Caco-2 (cell line): ENCODE measurements at regions not wholly inside any gene's neighbourhood (a gene's known extent, or its start where the extent isn't known, plus 50 kb on each side); places are given as distances from the start of the nearest gene placed in this dataset.

Experiments
- BruUV-seq: library from RNA; stranded (reverse); fragments of 400-500 nt; replicated peaks from 2 replicates; lab custom pipeline; 2021; lab: Mats Ljungman, UMichigan
- CTCF ChIA-PET: fragments of 300-600 bp; sonication (Branson Sonifier 250); formaldehyde crosslinking; loops from one replicate; lab custom pipeline; 2022; ENCODE audit warnings: antibody characterized with exemption; lab: Charles Lee
- POLR2A ChIA-PET: fragments of 300-600 bp; sonication (Branson Sonifier 250); formaldehyde crosslinking; loops from one replicate; lab custom pipeline; 2022; ENCODE audit warnings: antibody characterized with exemption; lab: Charles Lee
- DNase-seq, 2 experiments: peaks; one replicate each; pipeline versions ENCODE4 v3.0.0 to v3.0.0-alpha.2; 2020 to 2022
- H3K27me3 ChIP-seq: replicated peaks from 2 replicates; pipeline ENCODE4 v1.6.0; 2011; ENCODE audit warnings: low read length; ENCODE audit not compliant: control insufficient read depth, insufficient read depth
- H3K36me3 ChIP-seq: 2 replicates; pipeline ENCODE4 v1.5.1; 2011; ENCODE audit warnings: low read length; ENCODE audit not compliant: control insufficient read depth, insufficient read depth
- H3K4me1 ChIP-seq: fragments of 250-450 bp; sonication (Bioruptor Pico); 2 replicates; pipeline ENCODE4 v1.5.1; 2020; ENCODE audit warnings: mild to moderate bottlenecking
- H3K4me3 ChIP-seq: 2 replicates; pipeline ENCODE4 v1.5.1; 2011; ENCODE audit warnings: low read depth, mild to moderate bottlenecking, control low read depth, low read length
- H3K9me3 ChIP-seq: fragments of 250-450 bp; sonication (Bioruptor Pico); 2 replicates; pipeline ENCODE4 v1.5.1; 2020; ENCODE audit warnings: mild to moderate bottlenecking, moderate library complexity
- H3K27ac Mint-ChIP-seq: one replicate; pipeline ENCODE4 v1.8.0; 2022; ENCODE audit warnings: mixed read lengths; ENCODE audit not compliant: unreplicated experiment
- H3K27me3 Mint-ChIP-seq: one replicate; pipeline ENCODE4 v1.8.0; 2022; ENCODE audit warnings: mixed read lengths; ENCODE audit not compliant: insufficient read depth, unreplicated experiment
- H3K36me3 Mint-ChIP-seq: one replicate; pipeline ENCODE4 v1.8.0; 2022; ENCODE audit warnings: mild to moderate bottlenecking, mixed read lengths; ENCODE audit not compliant: insufficient read depth, unreplicated experiment
- H3K4me1 Mint-ChIP-seq: one replicate; pipeline ENCODE4 v1.8.0; 2022; ENCODE audit warnings: low read depth, mixed read lengths; ENCODE audit not compliant: unreplicated experiment
- H3K4me3 Mint-ChIP-seq: one replicate; pipeline ENCODE4 v1.8.0; 2022; ENCODE audit warnings: mild to moderate bottlenecking, moderate library complexity, mixed read lengths; ENCODE audit not compliant: unreplicated experiment
- H3K9me3 Mint-ChIP-seq: one replicate; pipeline ENCODE4 v1.8.0; 2022; ENCODE audit warnings: mixed read lengths; ENCODE audit not compliant: unreplicated experiment
- intact Hi-C: fragments of 100-400 bp; cut with micrococcal nuclease; formaldehyde crosslinking; loops from one replicate; pipeline ENCODE4 v1.10.0; 2022; ENCODE audit not compliant: unreplicated experiment
- TF ChIP-seq, protein P1 (sequence below), 2 experiments: fragments of 200-600 bp in 1 of 2; IDR thresholded peaks; 1 replicate in 1 of 2; 2 replicates in 1 of 2; pipeline versions ENCODE4 v1.5.1 to v1.8.0; 2011 to 2022; ENCODE audit warnings: antibody characterized with exemption in 1 of 2, control low read depth in 1 of 2, inconsistent platforms in 1 of 2, low read depth in 1 of 2, low read length in 1 of 2, mild to moderate bottlenecking in 1 of 2, moderate library complexity in 1 of 2; ENCODE audit not compliant: insufficient read depth in 1 of 2, severe bottlenecking in 1 of 2, unreplicated experiment in 1 of 2

DNA sequence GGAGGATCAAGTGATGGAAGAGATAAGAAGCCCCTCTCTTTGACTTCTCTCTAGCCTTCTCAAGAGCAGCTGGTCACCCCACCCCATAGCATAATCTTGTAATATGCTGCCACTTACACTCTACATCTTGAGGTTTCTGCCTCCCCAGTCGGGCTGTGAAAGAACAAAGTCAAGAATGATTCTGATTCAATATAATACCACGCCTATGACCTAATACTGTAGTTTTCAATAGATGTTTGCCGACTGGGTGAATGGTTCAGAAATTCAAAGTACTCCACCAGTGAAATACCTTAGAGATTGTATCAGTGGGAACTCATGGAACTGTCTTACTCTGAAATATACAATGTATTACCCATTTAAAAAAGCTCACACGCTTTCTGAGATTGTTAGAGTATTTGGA lies 93.0 kb upstream of the ZFHX3 start:
- Histone ChIP-seq H3K36me3 (no peaks in the 10 kb centered on the region), H3K4me1 (no peaks in the 10 kb centered on the region), H3K4me3 (no peak overlapping the region), H3K9me3 (no peaks in the 10 kb centered on the region; the same call in 1 of the 2 replicates), H3K27me3 (no peaks in the 10 kb centered on the region)
- no peaks in the 10 kb centered on the region for H3K36me3 Mint-ChIP-seq
- CTCF ChIA-PET = no interaction called here
- no TSS peak for BruUV-seq
- TF ChIP-seq, protein P1, sequence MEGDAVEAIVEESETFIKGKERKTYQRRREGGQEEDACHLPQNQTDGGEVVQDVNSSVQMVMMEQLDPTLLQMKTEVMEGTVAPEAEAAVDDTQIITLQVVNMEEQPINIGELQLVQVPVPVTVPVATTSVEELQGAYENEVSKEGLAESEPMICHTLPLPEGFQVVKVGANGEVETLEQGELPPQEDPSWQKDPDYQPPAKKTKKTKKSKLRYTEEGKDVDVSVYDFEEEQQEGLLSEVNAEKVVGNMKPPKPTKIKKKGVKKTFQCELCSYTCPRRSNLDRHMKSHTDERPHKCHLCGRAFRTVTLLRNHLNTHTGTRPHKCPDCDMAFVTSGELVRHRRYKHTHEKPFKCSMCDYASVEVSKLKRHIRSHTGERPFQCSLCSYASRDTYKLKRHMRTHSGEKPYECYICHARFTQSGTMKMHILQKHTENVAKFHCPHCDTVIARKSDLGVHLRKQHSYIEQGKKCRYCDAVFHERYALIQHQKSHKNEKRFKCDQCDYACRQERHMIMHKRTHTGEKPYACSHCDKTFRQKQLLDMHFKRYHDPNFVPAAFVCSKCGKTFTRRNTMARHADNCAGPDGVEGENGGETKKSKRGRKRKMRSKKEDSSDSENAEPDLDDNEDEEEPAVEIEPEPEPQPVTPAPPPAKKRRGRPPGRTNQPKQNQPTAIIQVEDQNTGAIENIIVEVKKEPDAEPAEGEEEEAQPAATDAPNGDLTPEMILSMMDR (IDR thresholded peaks at IDR 0.05; ENCODE audit: insufficient read depth in 1 of 2, low read depth in 1 of 2, low read length in 1 of 2, severe bottlenecking in 1 of 2, unreplicated experiment in 1 of 2) = no peak
- no peak for DNase-seq
- no peaks in the 10 kb centered on the region for H3K9me3 Mint-ChIP-seq
- H3K27ac Mint-ChIP-seq = no peak overlapping the region
- H3K4me1 Mint-ChIP-seq = peaks cover 6% of the 10 kb centered on the region
- peaks cover 3% of the 10 kb centered on the region for H3K27me3 Mint-ChIP-seq
- intact Hi-C loops = no loop called here
- POLR2A ChIA-PET = no interaction called here
- no peak overlapping the region for H3K4me3 Mint-ChIP-seq

DNA sequence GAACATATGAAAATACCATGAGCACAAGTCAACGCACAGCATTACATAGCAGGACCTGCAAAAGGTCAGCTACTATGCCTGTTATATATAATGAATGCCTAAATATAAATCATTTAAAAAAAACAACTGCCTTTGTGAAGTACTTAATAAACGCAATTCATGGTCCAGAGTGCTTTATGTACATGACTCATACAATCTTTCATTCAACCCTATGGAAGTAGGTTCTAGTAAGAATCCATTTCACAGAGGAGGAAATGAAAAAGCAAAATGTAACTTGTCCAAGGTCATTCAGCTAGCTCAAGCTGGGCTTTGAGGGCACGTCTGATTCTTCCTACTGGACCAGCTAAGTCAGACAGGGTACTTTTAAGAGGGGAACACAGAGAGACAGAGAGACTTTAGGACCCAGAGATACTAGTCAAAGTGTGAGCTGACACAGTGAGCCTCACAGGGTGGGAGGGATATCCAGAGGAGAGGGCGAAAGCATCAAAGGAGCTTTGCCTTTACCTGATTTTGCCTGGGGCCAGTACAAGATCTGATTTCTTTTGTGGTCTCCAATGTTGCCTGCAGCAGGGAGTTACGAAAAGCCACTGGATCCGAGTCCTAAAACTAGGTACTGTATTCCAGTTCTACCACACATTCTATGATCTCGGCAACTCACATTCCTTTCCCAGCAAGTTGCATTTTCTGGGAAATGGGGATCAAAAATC lies 83.4 kb upstream of the ZFHX3 start:
- BruUV-seq = no TSS peak
- H3K4me3 ChIP-seq = no peak overlapping the region
- ChIA-PET CTCF (no interaction called here), POLR2A (no interaction called here)
- DNase-seq = no peak
- intact Hi-C loops = no loop called here
- Mint-ChIP-seq H3K27ac (no peak overlapping the region), H3K27me3 (peaks cover 2% of the 10 kb centered on the region), H3K9me3 (no peaks in the 10 kb centered on the region), H3K4me3 (no peak overlapping the region), H3K4me1 (no peaks in the 10 kb centered on the region), H3K36me3 (no peaks in the 10 kb centered on the region)
- peaks cover 4% of the 10 kb centered on the region; the same call in 1 of the 2 replicates for H3K9me3 ChIP-seq
- H3K4me1 ChIP-seq = no peaks in the 10 kb centered on the region; the same call in 1 of the 2 replicates
- TF ChIP-seq, protein P1 (IDR thresholded peaks at IDR 0.05; ENCODE audit: insufficient read depth in 1 of 2, low read depth in 1 of 2, low read length in 1 of 2, severe bottlenecking in 1 of 2, unreplicated experiment in 1 of 2) = no peak
- no peaks in the 10 kb centered on the region for H3K27me3 ChIP-seq
- no peaks in the 10 kb centered on the region for H3K36me3 ChIP-seq

DNA sequence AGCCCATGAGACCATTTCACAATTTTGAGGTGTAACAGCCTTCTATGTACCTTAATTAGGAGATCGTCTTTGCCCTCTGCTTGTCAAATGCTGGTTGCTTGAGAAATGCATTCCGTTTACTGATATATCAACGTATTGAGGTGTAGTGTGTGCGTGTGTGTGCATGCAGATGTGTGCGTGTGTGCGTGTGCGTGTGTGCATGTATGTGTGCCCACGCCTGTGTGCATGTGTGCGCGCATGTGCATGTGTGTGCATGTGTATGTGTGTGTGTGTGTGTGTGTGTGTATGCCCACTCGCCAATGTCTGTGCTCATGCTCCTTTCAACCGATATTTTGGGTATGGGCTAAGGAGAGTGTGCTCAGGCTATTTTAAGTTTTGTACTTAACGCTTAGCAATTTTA lies 81.5 kb upstream of the ZFHX3 start:
- ChIA-PET POLR2A (no interaction called here), CTCF (no interaction called here)
- H3K4me1 Mint-ChIP-seq = peaks cover 5% of the 10 kb centered on the region
- H3K27ac Mint-ChIP-seq = no peak overlapping the region
- H3K4me3 Mint-ChIP-seq = no peak overlapping the region
- Histone ChIP-seq H3K9me3 (0 out of 2 replicates have a peak, but pooled peaks cover 4% of the 10 kb centered on the region), H3K4me3 (no peak overlapping the region), H3K27me3 (no peaks in the 10 kb centered on the region), H3K4me1 (no peaks in the 10 kb centered on the region; the same call in 1 of the 2 replicates), H3K36me3 (no peaks in the 10 kb centered on the region)
- intact Hi-C loops = no loop called here
- TF ChIP-seq, protein P1 (IDR thresholded peaks at IDR 0.05; ENCODE audit: insufficient read depth in 1 of 2, low read depth in 1 of 2, low read length in 1 of 2, severe bottlenecking in 1 of 2, unreplicated experiment in 1 of 2) = no peak
- no peaks in the 10 kb centered on the region for H3K36me3 Mint-ChIP-seq
- no TSS peak for BruUV-seq
- no peaks in the 10 kb centered on the region for H3K9me3 Mint-ChIP-seq
- peaks cover 2% of the 10 kb centered on the region for H3K27me3 Mint-ChIP-seq
- no peak for DNase-seq
